Loucy (cell line): ENCODE measurements at regions not wholly inside any gene's neighbourhood (a gene's known extent, or its start where the extent isn't known, plus 50 kb on each side); places are given as distances from the start of the nearest gene placed in this dataset.

Source experiments
- CTCF ChIP-seq: fragments of 200-600 bp; sonication (generic); conservative IDR thresholded peaks from 2 replicates; pipeline ENCODE4 v1.5.1; 2014; ENCODE audit warnings: mild to moderate bottlenecking, antibody characterized with exemption, low read length
- EZH2phosphoT487 ChIP-seq: fragments of 200-600 bp; IDR thresholded peaks from 2 replicates; pipeline ENCODE4 v1.6.1; 2018; ENCODE audit warnings: antibody characterized with exemption, mild to moderate bottlenecking, moderate library complexity, borderline replicate concordance

GRCh38 chr3:94990952-94991705 is 928.3 kb downstream of the NSUN3 start:
- TF ChIP-seq CTCF (no peak), EZH2phosphoT487 (no peak)
